ENCODE measurements at regions not wholly inside any gene's neighbourhood (a gene's known extent, or its start where the extent isn't known, plus 50 kb on each side); places are given as distances from the start of the nearest gene placed in this dataset.

GRCh38 chr20:52593654-52594053 lies 378.5 kb upstream of the TSHZ2 start:
- TF ChIP-seq POLR2AphosphoS5 (IDR thresholded peaks at IDR 0.05; ENCODE audit: low read depth, low read length), result no peak
- no peak for TF ChIP-seq TAF1 (IDR thresholded peaks at IDR 0.05; ENCODE audit: borderline replicate concordance, low read depth, low read length)
- TF ChIP-seq POLR2A (IDR thresholded peaks at IDR 0.05; ENCODE audit: low read depth, low read length), result no peak

Data from GM12892 (cell line).